ENCODE measurements at regions not wholly inside any gene's neighbourhood (a gene's known extent, or its start where the extent isn't known, plus 50 kb on each side); places are given as distances from the start of the nearest gene placed in this dataset.

GRCh38 chr2:193581807-193582206 is 1387.1 kb upstream of the TMEFF2 start:
- DNase-seq = no peak

GRCh38 chr2:193580176-193580950 is 1385.6 kb upstream of the TMEFF2 start:
- no peak for DNase-seq

- DNase-seq = no peak
Observed at GRCh38 chr2:193566886-193567285, 1372.2 kb upstream of the TMEFF2 start.

- no peak for DNase-seq
Observed at GRCh38 chr2:193566276-193566675, 1371.5 kb upstream of the TMEFF2 start.

- no peak for DNase-seq
Observed at GRCh38 chr2:193562031-193562430, 1367.3 kb upstream of the TMEFF2 start.

GRCh38 chr2:193561054-193561453 is 1366.3 kb upstream of the TMEFF2 start:
- no peak for DNase-seq

GRCh38 chr2:193556766-193557470 is 1362.2 kb upstream of the TMEFF2 start:
- no peak for DNase-seq

GRCh38 chr2:193549661-193550060 is 1354.9 kb upstream of the TMEFF2 start:
- no peak for DNase-seq

GRCh38 chr2:193542762-193543161 is 1348.0 kb upstream of the TMEFF2 start:
- DNase-seq = peak; percentile 79

GRCh38 chr2:193539188-193539587 is 1344.5 kb upstream of the TMEFF2 start:
- no peak for DNase-seq

- no peak for DNase-seq
Observed at GRCh38 chr2:193538061-193538460, 1343.3 kb upstream of the TMEFF2 start.

- no peak for DNase-seq
Observed at GRCh38 chr2:193537531-193537930, 1342.8 kb upstream of the TMEFF2 start.

GRCh38 chr2:193528458-193528857 is 1333.7 kb upstream of the TMEFF2 start:
- no peak for DNase-seq

GRCh38 chr2:193527146-193527545 is 1332.4 kb upstream of the TMEFF2 start:
- no peak for DNase-seq

- no peak for DNase-seq
Observed at GRCh38 chr2:193523662-193524061, 1328.9 kb upstream of the TMEFF2 start.

GRCh38 chr2:193521523-193521922 is 1326.8 kb upstream of the TMEFF2 start:
- DNase-seq = no peak

GRCh38 chr2:193520709-193521458 is 1326.2 kb upstream of the TMEFF2 start:
- DNase-seq = no peak

GRCh38 chr2:193518041-193518817 is 1323.5 kb upstream of the TMEFF2 start:
- no peak for DNase-seq

- DNase-seq = no peak
Observed at GRCh38 chr2:193517615-193518014, 1322.9 kb upstream of the TMEFF2 start.

GRCh38 chr2:193506035-193506434 is 1311.3 kb upstream of the TMEFF2 start:
- no peak for DNase-seq

GRCh38 chr2:193505620-193506019 is 1310.9 kb upstream of the TMEFF2 start:
- no peak for DNase-seq

- DNase-seq = no peak
Observed at GRCh38 chr2:193502363-193503035, 1307.8 kb upstream of the TMEFF2 start.
